Activated B cell treated with CpG ODN at 0.5 μM for 24 hours (primary cell): ENCODE measurements at regions not wholly inside any gene's neighbourhood (a gene's known extent, or its start where the extent isn't known, plus 50 kb on each side); places are given as distances from the start of the nearest gene placed in this dataset.

Experiments used
- ATAC-seq: fragments of 200-7000 bp; cut with Tn5 transposase; one replicate; pipeline ENCODE4 v1.10.0; 2021; ENCODE audit warnings: low read depth, mild to moderate bottlenecking, moderate library complexity
- CTCF ChIA-PET: fragments of 350-600 bp; sonication (Branson Sonifier 250); formaldehyde crosslinking; loops from one replicate; lab custom pipeline; 2021; ENCODE audit warnings: antibody characterized with exemption; lab: Charles Lee
- POLR2A ChIA-PET: fragments of 350-600 bp; sonication (Branson Sonifier 250); formaldehyde crosslinking; loops from one replicate; lab custom pipeline; 2021; ENCODE audit warnings: antibody characterized with exemption; lab: Charles Lee
- DNase-seq: peaks from one replicate; pipeline ENCODE4 v3.0.0; 2022
- H3K27ac Mint-ChIP-seq: one replicate; pipeline ENCODE4 v1.8.0; 2020; ENCODE audit warnings: mixed read lengths
- H3K27me3 Mint-ChIP-seq: one replicate; pipeline ENCODE4 v1.8.0; 2021; ENCODE audit warnings: mixed read lengths
- H3K36me3 Mint-ChIP-seq: one replicate; pipeline ENCODE4 v1.8.0; 2021; ENCODE audit warnings: low read depth, mixed read lengths
- H3K4me1 Mint-ChIP-seq: one replicate; pipeline ENCODE4 v1.8.0; 2021; ENCODE audit warnings: mixed read lengths
- H3K4me3 Mint-ChIP-seq: one replicate; pipeline ENCODE4 v1.8.0; 2020; ENCODE audit warnings: mild to moderate bottlenecking, mixed read lengths
- H3K9me3 Mint-ChIP-seq: one replicate; pipeline ENCODE4 v1.8.0; 2020; ENCODE audit warnings: mixed read lengths
- intact Hi-C: fragments of 100-400 bp; cut with micrococcal nuclease; formaldehyde crosslinking; loops from one replicate; pipeline ENCODE4 v1.15.1; 2024
- TF ChIP-seq, protein P1 (sequence below): fragments of 200-600 bp; IDR thresholded peaks from one replicate; pipeline ENCODE4 v1.8.0; 2022; ENCODE audit warnings: antibody characterized with exemption, mild to moderate bottlenecking

DNA sequence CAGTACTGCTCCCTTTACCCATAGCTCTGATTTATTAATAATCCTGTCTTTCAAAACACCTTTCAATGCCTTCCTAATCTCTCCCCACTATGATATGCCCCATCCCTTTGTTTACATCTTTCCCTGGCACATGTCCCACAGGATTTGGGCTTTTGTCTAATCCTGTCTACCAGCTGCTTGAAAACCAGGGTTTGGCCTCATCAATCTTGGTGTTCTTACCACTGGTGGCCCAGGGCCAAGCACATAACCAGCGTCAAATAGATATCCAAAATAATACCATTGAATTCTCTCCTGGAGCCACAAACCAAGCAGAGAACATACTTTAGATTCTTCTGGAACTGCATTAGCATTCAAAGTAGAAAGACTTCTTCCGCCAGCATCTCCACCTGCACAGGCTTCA, 104.8 kb upstream of the PPP2R3A start:
- H3K27me3 Mint-ChIP-seq = no peaks in the 10 kb centered on the region
- intact Hi-C loops = no loop called here
- H3K36me3 Mint-ChIP-seq = no peaks in the 10 kb centered on the region
- POLR2A ChIA-PET = no interaction called here
- DNase-seq (no peak), ATAC-seq (no peak)
- H3K27ac Mint-ChIP-seq = no peak overlapping the region
- TF ChIP-seq, protein P1, sequence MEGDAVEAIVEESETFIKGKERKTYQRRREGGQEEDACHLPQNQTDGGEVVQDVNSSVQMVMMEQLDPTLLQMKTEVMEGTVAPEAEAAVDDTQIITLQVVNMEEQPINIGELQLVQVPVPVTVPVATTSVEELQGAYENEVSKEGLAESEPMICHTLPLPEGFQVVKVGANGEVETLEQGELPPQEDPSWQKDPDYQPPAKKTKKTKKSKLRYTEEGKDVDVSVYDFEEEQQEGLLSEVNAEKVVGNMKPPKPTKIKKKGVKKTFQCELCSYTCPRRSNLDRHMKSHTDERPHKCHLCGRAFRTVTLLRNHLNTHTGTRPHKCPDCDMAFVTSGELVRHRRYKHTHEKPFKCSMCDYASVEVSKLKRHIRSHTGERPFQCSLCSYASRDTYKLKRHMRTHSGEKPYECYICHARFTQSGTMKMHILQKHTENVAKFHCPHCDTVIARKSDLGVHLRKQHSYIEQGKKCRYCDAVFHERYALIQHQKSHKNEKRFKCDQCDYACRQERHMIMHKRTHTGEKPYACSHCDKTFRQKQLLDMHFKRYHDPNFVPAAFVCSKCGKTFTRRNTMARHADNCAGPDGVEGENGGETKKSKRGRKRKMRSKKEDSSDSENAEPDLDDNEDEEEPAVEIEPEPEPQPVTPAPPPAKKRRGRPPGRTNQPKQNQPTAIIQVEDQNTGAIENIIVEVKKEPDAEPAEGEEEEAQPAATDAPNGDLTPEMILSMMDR = no peak
- no peak overlapping the region for H3K4me3 Mint-ChIP-seq
- no peaks in the 10 kb centered on the region for H3K4me1 Mint-ChIP-seq
- H3K9me3 Mint-ChIP-seq = no peaks in the 10 kb centered on the region
- CTCF ChIA-PET = no interaction called here

DNA sequence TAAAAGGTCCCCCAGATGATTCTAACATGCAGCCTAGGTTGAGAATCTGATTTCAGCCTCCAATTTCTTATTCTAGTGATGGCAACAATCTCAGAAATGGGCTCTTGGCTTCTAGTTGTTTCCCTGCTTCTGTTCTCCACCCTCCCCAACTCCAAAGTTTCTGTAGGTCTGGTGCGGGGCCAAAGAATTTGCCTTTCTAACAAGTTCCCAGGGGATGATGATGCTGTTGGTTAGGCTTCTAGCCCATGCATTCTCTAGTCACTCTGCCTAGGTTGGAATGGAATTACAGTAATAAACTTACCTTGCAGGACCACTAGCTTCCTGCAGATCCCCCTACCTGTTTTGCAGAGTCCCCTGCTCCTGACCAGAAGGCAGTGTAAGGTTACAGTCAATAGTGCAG, 103.2 kb upstream of the PPP2R3A start:
- ChIA-PET POLR2A (no interaction called here), CTCF (no interaction called here)
- no peaks in the 10 kb centered on the region for H3K27me3 Mint-ChIP-seq
- H3K4me3 Mint-ChIP-seq = no peak overlapping the region
- no peaks in the 10 kb centered on the region for H3K36me3 Mint-ChIP-seq
- no peaks in the 10 kb centered on the region for H3K9me3 Mint-ChIP-seq
- no peak overlapping the region for H3K27ac Mint-ChIP-seq
- intact Hi-C loops = no loop called here
- H3K4me1 Mint-ChIP-seq = no peaks in the 10 kb centered on the region
- ATAC-seq (no peak), DNase-seq (no peak)
- TF ChIP-seq, protein P1 = no peak

DNA sequence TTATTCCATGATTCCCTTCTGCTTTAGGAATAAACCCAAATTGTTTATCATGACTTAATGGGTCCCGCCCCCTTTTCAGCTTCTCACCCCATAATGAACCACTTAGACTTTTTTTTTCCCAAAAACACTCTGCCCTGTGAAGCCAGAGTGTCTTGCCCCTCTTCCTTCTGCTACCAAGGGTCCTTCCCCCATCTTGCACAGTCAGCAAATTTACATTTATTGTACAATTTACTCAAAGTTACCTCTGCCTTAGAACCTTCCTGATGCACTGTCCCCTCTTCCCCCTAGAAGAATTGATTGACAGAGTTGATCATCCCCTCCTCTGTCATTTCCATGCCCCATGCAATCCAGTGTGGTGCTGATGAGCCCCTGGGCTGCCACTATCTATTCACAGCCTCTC, 101.5 kb upstream of the PPP2R3A start:
- no peak overlapping the region for H3K4me3 Mint-ChIP-seq
- CTCF ChIA-PET = no interaction called here
- DNase-seq (no peak), ATAC-seq (no peak)
- TF ChIP-seq, protein P1 = no peak
- H3K36me3 Mint-ChIP-seq = no peaks in the 10 kb centered on the region
- POLR2A ChIA-PET = no interaction called here
- peaks cover 1% of the 10 kb centered on the region for H3K27me3 Mint-ChIP-seq
- intact Hi-C loops = no loop called here
- H3K27ac Mint-ChIP-seq = no peak overlapping the region
- no peaks in the 10 kb centered on the region for H3K4me1 Mint-ChIP-seq
- H3K9me3 Mint-ChIP-seq = no peaks in the 10 kb centered on the region

DNA sequence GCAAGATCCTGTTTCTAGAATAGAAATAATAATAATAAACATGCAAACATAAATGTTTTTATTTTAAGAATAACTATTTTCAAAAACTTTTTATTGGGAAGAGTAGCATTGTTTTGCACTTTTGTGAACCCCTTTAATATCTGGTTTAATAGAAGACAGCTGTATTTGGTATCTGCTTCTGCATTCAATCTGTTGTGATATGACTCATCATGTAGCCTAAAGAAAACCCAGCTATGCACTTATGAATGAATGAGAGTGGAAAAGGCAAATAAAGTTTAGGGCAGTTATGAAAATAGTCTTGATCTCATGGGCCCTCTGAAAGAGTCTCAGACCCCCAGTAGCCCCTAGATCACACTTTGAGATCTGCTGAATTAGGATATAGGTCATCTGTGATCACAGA, 100.4 kb upstream of the PPP2R3A start:
- no peaks in the 10 kb centered on the region for H3K9me3 Mint-ChIP-seq
- H3K36me3 Mint-ChIP-seq = no peaks in the 10 kb centered on the region
- TF ChIP-seq, protein P1 = no peak
- ChIA-PET POLR2A (no interaction called here), CTCF (no interaction called here)
- H3K4me3 Mint-ChIP-seq = no peak overlapping the region
- H3K27ac Mint-ChIP-seq = no peak overlapping the region
- H3K4me1 Mint-ChIP-seq = no peaks in the 10 kb centered on the region
- H3K27me3 Mint-ChIP-seq = peaks cover 3% of the 10 kb centered on the region
- intact Hi-C loops = no loop called here
- DNase-seq (no peak), ATAC-seq (no peak)

DNA sequence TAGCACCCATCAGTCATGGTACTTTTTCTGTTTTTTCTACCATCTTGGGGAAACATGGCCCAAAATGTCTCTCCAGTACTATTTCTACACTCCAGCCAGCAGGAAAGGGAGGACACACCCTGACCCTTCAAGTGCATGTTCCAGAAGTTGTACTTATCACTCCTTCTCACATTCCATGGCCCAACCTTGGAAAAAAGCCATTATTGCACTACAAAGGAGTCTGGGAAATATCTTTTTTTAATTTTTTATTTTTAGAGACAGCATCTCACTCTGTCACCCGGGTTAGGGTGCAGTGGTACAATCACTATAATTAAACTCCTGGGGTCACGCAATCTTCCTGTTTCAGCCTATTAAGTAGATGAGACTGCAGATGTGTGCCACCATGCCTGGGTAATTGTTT, 100.0 kb upstream of the PPP2R3A start:
- H3K27me3 Mint-ChIP-seq = peaks cover 3% of the 10 kb centered on the region
- DNase-seq = no peak
- no peak overlapping the region for H3K27ac Mint-ChIP-seq
- no peaks in the 10 kb centered on the region for H3K4me1 Mint-ChIP-seq
- ChIA-PET CTCF (no interaction called here), POLR2A (no interaction called here)
- intact Hi-C loops = no loop called here
- no peak overlapping the region for H3K4me3 Mint-ChIP-seq
- no peak for ATAC-seq
- TF ChIP-seq, protein P1 = no peak
- no peaks in the 10 kb centered on the region for H3K36me3 Mint-ChIP-seq
- no peaks in the 10 kb centered on the region for H3K9me3 Mint-ChIP-seq
